Omental fat pad (tissue), 3 donors: ENCODE measurements at regions not wholly inside any gene's neighbourhood (a gene's known extent, or its start where the extent isn't known, plus 50 kb on each side); places are given as distances from the start of the nearest gene placed in this dataset.

ENCODE experiments used
- ATAC-seq: fragments of 150-250 bp; one replicate; pipeline ENCODE4 v1.9.1; 2016; ENCODE audit warnings: mild to moderate bottlenecking, moderate library complexity; ENCODE audit not compliant: low FRiP score
- DNase-seq: peaks from one replicate; pipeline ENCODE4 v3.0.0-alpha.2; 2019; ENCODE audit warnings: low spot score
- CTCF ChIP-seq, 3 donors: fragments of 450-650 bp; IDR thresholded peaks; one replicate each; pipeline ENCODE4 v1.5.1; 2016 to 2017; ENCODE audit warnings: antibody characterized with exemption in 3 of 3, mild to moderate bottlenecking in 3 of 3, moderate library complexity in 2 of 3

GRCh38 chr14:34336501-34336900 lies 125.5 kb downstream of the SPTSSA start:
- DNase-seq (no peak), ATAC-seq (no peak)
- no peak for TF ChIP-seq CTCF (IDR thresholded peaks at IDR 0.05)

GRCh38 chr14:34335968-34336367 lies 126.1 kb downstream of the SPTSSA start:
- ATAC-seq = no peak
- TF ChIP-seq CTCF (IDR thresholded peaks at IDR 0.05) = no peak
- no peak for DNase-seq

- DNase-seq (no peak), ATAC-seq (no peak)
- TF ChIP-seq CTCF (IDR thresholded peaks at IDR 0.05) = no peak
Observed at GRCh38 chr14:34334329-34334728, 127.7 kb downstream of the SPTSSA start.

- peak in 1 of 3 donors; percentile 6 for TF ChIP-seq CTCF (IDR thresholded peaks at IDR 0.05)
- DNase-seq = peak; percentile 33
- ATAC-seq = no peak
Observed at GRCh38 chr14:34331728-34332623, 130.1 kb downstream of the SPTSSA start.

GRCh38 chr14:34330846-34331245 lies 131.2 kb downstream of the SPTSSA start:
- no peak for TF ChIP-seq CTCF (IDR thresholded peaks at IDR 0.05)
- ATAC-seq = no peak
- DNase-seq = no peak

GRCh38 chr14:34329301-34329700 lies 132.7 kb downstream of the SPTSSA start:
- no peak for ATAC-seq
- no peak for DNase-seq
- TF ChIP-seq CTCF (IDR thresholded peaks at IDR 0.05) = no peak

GRCh38 chr14:34328178-34328577 lies 133.9 kb downstream of the SPTSSA start:
- no peak for TF ChIP-seq CTCF (IDR thresholded peaks at IDR 0.05)
- DNase-seq (no peak), ATAC-seq (no peak)
